ENCODE measurements at regions not wholly inside any gene's neighbourhood (a gene's known extent, or its start where the extent isn't known, plus 50 kb on each side); places are given as distances from the start of the nearest gene placed in this dataset.

DNA sequence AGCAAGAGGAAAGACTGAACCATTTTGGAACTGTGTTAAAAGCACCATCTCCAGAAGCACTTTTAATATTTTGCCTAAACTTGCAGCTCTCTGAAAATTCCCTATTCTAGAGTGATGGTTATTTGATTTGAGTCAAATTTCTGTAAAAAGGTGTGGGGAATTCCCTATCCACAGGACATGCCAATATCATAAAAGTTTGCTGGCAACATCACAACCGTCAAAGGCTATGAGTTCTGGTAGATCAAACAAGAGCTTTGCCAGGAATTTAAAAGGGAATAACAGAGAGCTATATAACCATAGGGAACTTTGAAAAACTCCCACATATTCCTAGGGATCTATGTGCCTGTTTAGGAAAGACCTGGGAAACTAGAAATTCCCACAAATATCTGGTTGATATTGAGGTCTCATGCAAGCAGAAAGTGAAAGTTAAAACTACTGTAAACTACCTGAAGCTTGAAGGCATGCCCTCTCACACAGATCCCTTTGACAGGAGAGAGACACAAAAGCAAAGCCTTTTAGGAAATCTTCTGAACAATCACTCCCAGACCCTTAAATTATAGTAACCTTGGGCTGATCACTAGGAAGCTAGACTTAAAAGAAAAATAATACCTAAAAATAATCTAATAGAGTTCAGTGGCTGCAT is 549.9 kb downstream of the ANXA1 start (continued):
- TF ChIP-seq STAT1 (IDR thresholded peaks at IDR 0.05; ENCODE audit: unreplicated experiment) (no peak), POLR2AphosphoS5 (IDR thresholded peaks at IDR 0.05; ENCODE audit: low read depth) (no peak), NANOG (IDR thresholded peaks at IDR 0.05; ENCODE audit: borderline replicate concordance) (no peak), CREB1 (CRISPR knock-in tag; IDR thresholded peaks at IDR 0.05; ENCODE audit: low read depth) (no peak), EZH2phosphoT487 (IDR thresholded peaks at IDR 0.05; ENCODE audit: unreplicated experiment) (no peak), EZH2 (IDR thresholded peaks at IDR 0.05; ENCODE audit: low read depth, unreplicated experiment) (no peak)
- TF ChIP-seq, protein P1, sequence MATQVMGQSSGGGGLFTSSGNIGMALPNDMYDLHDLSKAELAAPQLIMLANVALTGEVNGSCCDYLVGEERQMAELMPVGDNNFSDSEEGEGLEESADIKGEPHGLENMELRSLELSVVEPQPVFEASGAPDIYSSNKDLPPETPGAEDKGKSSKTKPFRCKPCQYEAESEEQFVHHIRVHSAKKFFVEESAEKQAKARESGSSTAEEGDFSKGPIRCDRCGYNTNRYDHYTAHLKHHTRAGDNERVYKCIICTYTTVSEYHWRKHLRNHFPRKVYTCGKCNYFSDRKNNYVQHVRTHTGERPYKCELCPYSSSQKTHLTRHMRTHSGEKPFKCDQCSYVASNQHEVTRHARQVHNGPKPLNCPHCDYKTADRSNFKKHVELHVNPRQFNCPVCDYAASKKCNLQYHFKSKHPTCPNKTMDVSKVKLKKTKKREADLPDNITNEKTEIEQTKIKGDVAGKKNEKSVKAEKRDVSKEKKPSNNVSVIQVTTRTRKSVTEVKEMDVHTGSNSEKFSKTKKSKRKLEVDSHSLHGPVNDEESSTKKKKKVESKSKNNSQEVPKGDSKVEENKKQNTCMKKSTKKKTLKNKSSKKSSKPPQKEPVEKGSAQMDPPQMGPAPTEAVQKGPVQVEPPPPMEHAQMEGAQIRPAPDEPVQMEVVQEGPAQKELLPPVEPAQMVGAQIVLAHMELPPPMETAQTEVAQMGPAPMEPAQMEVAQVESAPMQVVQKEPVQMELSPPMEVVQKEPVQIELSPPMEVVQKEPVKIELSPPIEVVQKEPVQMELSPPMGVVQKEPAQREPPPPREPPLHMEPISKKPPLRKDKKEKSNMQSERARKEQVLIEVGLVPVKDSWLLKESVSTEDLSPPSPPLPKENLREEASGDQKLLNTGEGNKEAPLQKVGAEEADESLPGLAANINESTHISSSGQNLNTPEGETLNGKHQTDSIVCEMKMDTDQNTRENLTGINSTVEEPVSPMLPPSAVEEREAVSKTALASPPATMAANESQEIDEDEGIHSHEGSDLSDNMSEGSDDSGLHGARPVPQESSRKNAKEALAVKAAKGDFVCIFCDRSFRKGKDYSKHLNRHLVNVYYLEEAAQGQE (IDR thresholded peaks at IDR 0.05; ENCODE audit: unreplicated experiment) = no peak
- TF ChIP-seq, protein P2, sequence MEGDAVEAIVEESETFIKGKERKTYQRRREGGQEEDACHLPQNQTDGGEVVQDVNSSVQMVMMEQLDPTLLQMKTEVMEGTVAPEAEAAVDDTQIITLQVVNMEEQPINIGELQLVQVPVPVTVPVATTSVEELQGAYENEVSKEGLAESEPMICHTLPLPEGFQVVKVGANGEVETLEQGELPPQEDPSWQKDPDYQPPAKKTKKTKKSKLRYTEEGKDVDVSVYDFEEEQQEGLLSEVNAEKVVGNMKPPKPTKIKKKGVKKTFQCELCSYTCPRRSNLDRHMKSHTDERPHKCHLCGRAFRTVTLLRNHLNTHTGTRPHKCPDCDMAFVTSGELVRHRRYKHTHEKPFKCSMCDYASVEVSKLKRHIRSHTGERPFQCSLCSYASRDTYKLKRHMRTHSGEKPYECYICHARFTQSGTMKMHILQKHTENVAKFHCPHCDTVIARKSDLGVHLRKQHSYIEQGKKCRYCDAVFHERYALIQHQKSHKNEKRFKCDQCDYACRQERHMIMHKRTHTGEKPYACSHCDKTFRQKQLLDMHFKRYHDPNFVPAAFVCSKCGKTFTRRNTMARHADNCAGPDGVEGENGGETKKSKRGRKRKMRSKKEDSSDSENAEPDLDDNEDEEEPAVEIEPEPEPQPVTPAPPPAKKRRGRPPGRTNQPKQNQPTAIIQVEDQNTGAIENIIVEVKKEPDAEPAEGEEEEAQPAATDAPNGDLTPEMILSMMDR (conservative IDR thresholded peaks at IDR 0.05; ENCODE audit: low read depth in 2 of 2) = no peak

DNA sequence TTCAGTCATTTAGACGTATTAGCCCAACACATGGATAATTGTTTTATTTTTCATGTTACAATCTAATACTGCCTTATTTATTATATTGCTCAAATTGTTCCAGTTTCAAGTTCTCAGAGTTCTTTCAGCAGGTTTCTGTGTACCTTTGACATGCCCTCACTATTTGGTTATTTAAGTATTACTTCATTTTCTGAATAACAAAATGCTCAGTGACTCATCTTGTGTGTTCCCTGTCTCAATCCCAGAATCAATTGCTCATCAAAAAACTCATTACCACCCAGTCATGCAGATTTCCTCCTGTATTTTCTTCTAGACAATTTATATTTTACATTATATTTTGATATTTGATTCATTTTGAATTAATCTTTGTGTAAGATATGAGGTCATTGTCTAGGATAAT is 562.6 kb downstream of the ANXA1 start:
- Histone ChIP-seq H3K4me1 (ENCODE audit: insufficient read depth) (no peaks in the 10 kb centered on the region), H3K27me3 (ENCODE audit: insufficient read depth) (no peaks in the 10 kb centered on the region), H3K9me2 (ENCODE audit: insufficient read depth) (no peaks in the 10 kb centered on the region), H4K20me1 (replicated peaks; ENCODE audit: insufficient read depth) (no peaks in the 10 kb centered on the region), H3K4me3 (no peak overlapping the region), H3K36me3 (ENCODE audit: insufficient read depth) (no peaks in the 10 kb centered on the region), H2AFZ (no peak overlapping the region), H3K27ac (ENCODE audit: low read depth) (no peak overlapping the region), H3K79me2 (replicated peaks; ENCODE audit: insufficient read depth) (no peaks in the 10 kb centered on the region), H3K4me2 (no peak overlapping the region), H3F3A (replicated peaks; ENCODE audit: low read depth) (no peaks in the 10 kb centered on the region)
- ATAC-seq = no peak
- Mint-ChIP-seq H3K27me3 (ENCODE audit: insufficient read depth, low read depth, poor library complexity) (no peaks in the 10 kb centered on the region), H3K4me3 (no peak overlapping the region), H3K27ac (no peak overlapping the region), H3K4me1 (no peaks in the 10 kb centered on the region), H3K36me3 (ENCODE audit: low read depth) (no peaks in the 10 kb centered on the region), H3K9me3 (no peaks in the 10 kb centered on the region)
- no peak for DNase-seq (ENCODE audit: low spot score)
- TF ChIP-seq EZH2phosphoT487 (IDR thresholded peaks at IDR 0.05; ENCODE audit: unreplicated experiment) (no peak), JUNB (IDR thresholded peaks at IDR 0.05; ENCODE audit: unreplicated experiment) (no peak), STAT1 (IDR thresholded peaks at IDR 0.05; ENCODE audit: unreplicated experiment) (no peak)
- TF ChIP-seq, protein P1 (IDR thresholded peaks at IDR 0.05; ENCODE audit: unreplicated experiment) = no peak
